LNCAP (cell line): ENCODE measurements at regions not wholly inside any gene's neighbourhood (a gene's known extent, or its start where the extent isn't known, plus 50 kb on each side); places are given as distances from the start of the nearest gene placed in this dataset.

Experiments
- TF ChIP-seq, protein P1 (sequence below): fragments of 450-650 bp; IDR thresholded peaks from 2 replicates; pipeline ENCODE4 v1.5.1; 2017; ENCODE audit warnings: mild to moderate bottlenecking

DNA sequence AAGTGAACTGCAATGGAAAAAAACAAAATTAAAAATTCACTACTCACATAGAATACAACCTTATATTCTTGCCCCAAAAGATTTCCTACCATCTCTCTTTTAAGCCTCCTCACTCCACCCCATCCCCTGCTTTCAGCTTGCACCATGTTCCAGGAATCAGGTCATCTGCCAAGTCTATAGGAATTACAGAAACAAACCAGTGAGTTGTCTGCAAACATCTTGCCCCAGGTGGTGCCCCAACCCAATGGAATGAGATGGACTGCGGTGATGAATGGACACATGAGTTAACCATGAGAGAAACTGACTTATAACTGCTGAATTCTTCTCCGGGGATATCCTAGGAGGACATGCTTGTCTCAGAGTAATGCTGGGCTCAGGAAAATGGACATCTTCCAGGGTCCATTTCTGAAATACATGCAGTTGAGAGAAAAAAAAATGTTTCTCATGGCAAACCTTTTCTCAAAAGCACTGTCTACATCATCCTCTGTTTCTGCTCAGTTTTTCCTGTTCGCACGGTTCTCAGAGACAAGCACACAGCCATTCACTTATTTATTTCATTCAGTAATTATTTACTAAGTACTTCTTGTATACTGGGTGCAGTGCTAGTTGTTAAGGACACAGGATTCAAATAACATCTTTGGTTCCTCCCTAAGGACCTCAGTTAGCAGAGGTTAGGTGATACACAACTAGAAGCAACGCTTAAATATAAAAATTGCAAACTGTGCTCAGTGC lies 350.0 kb downstream of the RND3 start:
- TF ChIP-seq, protein P1, sequence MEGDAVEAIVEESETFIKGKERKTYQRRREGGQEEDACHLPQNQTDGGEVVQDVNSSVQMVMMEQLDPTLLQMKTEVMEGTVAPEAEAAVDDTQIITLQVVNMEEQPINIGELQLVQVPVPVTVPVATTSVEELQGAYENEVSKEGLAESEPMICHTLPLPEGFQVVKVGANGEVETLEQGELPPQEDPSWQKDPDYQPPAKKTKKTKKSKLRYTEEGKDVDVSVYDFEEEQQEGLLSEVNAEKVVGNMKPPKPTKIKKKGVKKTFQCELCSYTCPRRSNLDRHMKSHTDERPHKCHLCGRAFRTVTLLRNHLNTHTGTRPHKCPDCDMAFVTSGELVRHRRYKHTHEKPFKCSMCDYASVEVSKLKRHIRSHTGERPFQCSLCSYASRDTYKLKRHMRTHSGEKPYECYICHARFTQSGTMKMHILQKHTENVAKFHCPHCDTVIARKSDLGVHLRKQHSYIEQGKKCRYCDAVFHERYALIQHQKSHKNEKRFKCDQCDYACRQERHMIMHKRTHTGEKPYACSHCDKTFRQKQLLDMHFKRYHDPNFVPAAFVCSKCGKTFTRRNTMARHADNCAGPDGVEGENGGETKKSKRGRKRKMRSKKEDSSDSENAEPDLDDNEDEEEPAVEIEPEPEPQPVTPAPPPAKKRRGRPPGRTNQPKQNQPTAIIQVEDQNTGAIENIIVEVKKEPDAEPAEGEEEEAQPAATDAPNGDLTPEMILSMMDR = no peak

DNA sequence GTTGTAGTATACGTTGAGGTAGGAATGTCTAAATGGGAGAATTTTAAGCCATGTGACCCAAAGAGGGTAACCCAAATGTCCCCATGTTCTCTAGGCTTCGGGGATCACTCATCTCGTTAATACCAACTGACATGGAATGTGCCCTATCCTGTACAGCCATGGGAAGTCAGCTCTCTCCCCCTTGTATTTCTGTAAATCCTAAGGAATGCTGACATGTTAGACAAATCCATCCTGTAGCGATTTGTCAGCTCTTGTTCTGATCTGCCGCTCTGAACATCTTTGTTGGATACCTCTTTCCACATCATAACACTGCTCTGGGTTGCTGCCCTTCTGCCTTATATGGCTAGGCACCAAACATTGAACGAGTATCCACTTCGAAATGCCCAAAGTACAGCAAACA lies 350.6 kb downstream of the RND3 start:
- TF ChIP-seq, protein P1 = no peak

DNA sequence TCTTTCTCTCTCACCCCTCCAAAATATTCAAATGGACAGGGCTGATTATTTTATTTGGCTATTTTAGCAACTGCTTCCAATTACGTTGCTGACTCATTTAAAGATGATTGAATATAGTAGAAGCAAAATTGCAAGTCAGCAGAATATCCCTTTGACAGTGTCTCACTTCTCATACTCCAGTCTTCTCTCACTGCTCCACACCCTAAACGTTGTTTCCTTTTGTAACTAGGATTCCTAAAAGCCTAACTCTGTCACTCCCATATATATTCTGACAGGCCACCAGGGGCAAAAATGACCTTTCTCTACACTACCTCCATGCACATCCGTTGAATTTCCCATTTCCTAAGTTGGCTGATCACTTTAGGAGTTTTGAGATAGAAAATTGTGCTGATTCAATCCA lies 351.1 kb downstream of the RND3 start:
- TF ChIP-seq, protein P1 = no peak

DNA sequence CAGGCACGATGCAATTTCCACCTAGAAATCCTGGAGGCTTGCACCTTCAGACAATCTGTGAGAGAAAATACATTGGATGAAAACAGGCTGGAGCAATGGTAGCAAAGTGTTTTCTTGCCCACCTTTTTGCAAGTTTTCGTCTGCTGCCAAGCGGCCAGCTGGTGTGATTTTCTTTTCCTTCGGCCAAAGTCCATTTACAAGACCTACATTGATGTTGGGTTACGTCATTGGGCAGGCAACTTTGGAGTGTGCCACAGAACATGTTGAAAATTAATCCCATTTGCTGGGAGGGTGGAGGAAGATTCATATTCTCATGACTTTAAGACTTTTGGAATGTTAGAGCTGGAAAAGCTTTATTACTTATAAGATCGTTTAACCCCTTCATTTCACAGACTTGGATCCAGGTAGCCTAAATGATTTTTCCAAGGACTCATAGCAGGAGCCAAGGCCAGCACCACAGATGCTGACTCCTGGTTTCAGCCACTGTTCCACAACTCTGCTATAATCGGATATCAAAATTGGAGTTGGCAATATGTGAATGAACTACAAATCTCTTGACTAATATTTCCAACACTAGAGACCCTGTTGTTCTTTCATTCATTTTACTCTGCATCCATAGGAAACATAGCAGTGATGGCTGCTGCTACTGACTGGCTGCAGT lies 352.1 kb downstream of the RND3 start:
- TF ChIP-seq, protein P1 = no peak

DNA sequence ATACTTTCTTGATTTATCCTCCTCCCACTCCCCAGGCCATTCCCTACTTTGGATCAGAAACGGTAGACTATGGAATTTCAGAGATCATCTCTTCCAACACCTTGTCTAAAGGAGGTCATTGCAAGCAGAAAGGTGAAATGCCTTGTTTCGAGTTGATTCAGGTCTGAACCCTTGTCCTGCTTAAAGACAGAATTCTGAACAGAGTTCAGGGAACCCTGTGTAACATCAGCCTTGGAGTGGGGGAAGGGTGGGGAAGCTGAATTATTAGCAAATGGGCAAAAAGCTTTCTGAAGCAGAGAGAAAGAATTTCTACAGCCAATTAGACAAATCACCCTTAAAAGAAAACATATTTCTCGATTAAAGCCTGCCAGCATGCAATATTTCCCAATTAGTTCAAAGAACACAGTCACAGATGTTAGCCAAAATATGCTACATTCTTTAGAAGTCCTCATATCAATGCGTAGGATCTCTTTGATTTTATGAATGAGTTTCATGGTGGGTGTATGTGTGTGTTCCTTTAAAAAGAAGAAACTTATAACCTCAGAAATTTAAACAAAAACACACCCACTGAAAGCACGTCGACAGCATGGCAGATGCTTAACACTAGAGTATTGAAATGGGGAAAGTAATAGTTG lies 353.1 kb downstream of the RND3 start:
- TF ChIP-seq, protein P1 = no peak

DNA sequence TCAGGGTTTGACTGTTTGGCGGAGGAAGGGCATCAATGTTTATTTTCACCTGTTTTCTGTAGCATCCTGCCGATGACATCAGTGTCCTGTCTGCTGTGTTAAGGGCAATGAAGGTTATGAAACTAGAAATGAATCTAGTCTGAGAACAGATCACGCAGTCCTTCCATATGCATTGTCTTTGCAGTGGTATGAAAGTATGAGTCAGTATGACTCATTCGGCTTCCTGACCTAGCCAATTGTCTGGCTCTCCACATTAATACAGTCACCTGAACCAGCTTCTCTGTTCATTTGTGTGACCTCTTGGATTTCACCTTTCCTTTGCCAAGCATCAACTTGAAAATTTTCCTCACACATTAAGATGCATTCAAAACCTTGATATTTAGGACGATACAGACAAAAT lies 353.8 kb downstream of the RND3 start:
- TF ChIP-seq, protein P1 = no peak

DNA sequence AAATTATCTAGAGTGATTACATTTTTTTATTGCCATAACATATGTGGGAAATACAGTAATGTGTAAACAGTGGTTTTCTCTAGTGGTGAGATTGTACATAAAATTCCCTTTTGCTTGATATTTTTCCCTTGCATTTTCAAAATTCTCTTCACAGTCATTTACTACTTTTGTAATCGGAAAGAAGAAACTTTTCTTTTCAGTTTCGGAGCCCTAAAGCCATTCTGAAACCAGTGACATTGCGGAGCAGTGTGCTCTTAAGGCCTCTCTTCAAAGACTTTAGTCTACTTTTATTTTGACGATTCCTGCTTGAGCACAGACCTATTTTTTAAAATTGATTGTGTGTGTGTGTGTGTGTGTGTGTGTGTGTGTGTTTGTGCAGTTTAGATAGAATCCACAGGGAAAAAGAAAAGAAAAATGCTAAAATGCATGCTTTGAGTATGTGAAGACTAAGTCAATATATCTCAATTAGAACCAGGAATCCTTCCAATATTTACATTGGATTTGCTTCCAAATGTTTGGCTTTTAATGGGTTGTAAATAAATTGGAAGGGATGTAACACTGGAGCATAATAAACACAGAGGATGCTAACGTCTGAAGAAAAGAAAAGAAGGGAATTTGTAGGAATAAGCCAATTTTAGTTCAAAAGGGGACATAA lies 357.4 kb downstream of the RND3 start:
- TF ChIP-seq, protein P1 = no peak
